Heart left ventricle (tissue), 16 donors: ENCODE measurements at regions not wholly inside any gene's neighbourhood (a gene's known extent, or its start where the extent isn't known, plus 50 kb on each side); places are given as distances from the start of the nearest gene placed in this dataset.

Source experiments
- ATAC-seq, 4 donors: fragments of 200-7000 bp; cut with Tn5 transposase; one replicate each; pipeline ENCODE4 v1.9.1; 2020 to 2022; ENCODE audit warnings: moderate library complexity in 4 of 4, mild to moderate bottlenecking in 3 of 4, moderate number of reproducible peaks in 1 of 4
- DNase-seq, 5 donors: peaks; one replicate each; pipeline ENCODE4 v3.0.0-alpha.2; 2020
- H3K27ac ChIP-seq, 12 donors: fragments of 200-600 bp; sonication (generic) in 4 of 12; one replicate each; pipeline versions ENCODE4 v1.5.0 to v1.8.0; 2016 to 2022; ENCODE audit warnings: mild to moderate bottlenecking in 2 of 12
- H3K27me3 ChIP-seq, 9 donors: fragments of 200-600 bp; sonication (generic) in 2 of 9; one replicate each; pipeline versions ENCODE4 v1.5.1 to v1.8.0; 2016 to 2022; ENCODE audit warnings: mild to moderate bottlenecking in 3 of 9
- H3K36me3 ChIP-seq, 9 donors: fragments of 200-600 bp; sonication (generic) in 2 of 9; one replicate each; pipeline versions ENCODE4 v1.5.0 to v1.8.0; 2018 to 2022; ENCODE audit warnings: mild to moderate bottlenecking in 2 of 9
- H3K4me1 ChIP-seq, 12 donors: fragments of 200-600 bp; sonication (generic) in 4 of 12; one replicate each; pipeline versions ENCODE4 v1.5.0 to v1.8.0; 2016 to 2022; ENCODE audit warnings: mild to moderate bottlenecking in 3 of 12
- H3K4me3 ChIP-seq, 12 donors: fragments of 200-600 bp; sonication (generic) in 4 of 12; one replicate each; pipeline versions ENCODE4 v1.5.0 to v1.8.0; 2017 to 2022; ENCODE audit warnings: mild to moderate bottlenecking in 9 of 12, moderate library complexity in 4 of 12
- H3K9me3 ChIP-seq, 12 donors: fragments of 200-600 bp; sonication (generic) in 4 of 12; one replicate each; pipeline versions ENCODE4 v1.5.0 to v1.8.0; 2016 to 2022; ENCODE audit warnings: mild to moderate bottlenecking in 1 of 12
- POLR2A ChIP-seq, 2 donors: fragments of 450-650 bp; IDR thresholded peaks; one replicate each; pipeline ENCODE4 v1.6.1; 2017; ENCODE audit warnings: antibody characterized with exemption in 2 of 2, mild to moderate bottlenecking in 2 of 2, moderate library complexity in 2 of 2
- WGBS, 4 donors: extraction: QIAGEN DNeasy Blood & Tissue Kit in 2 of 4; methylation state at CpG; one replicate each; pipeline versions ENCODE4 v1.1.5 to v1.1.7; 2013 to 2018; 5-methylcytosine and 5-hydroxymethylcytosine counted together
- intact Hi-C, 10 donors: fragments of 100-400 bp; cut with DNase I; formaldehyde crosslinking; loops; one replicate each; pipeline versions ENCODE4 v1.11.1 to v1.14.2; 2022
- TF ChIP-seq, protein P1 (sequence below), 12 donors: fragments of 200-600 bp; sonication (generic) in 4 of 12; IDR thresholded peaks; one replicate each; pipeline versions ENCODE4 v1.5.0 to v1.8.0; 2018 to 2022; ENCODE audit warnings: antibody characterized with exemption in 12 of 12, mild to moderate bottlenecking in 5 of 12
- donor health status: ischemic (EF 13 %, LVEDD 7.1; RV severe dilation, severe dysfunction).
- donor health status: healthy with polysubstance abuse.
- donor health status: DM: no; HTN: yes; CAD: no.
- donor health status: DM: no; HTN: no; CAD: no.
- donor health status: ischemic (EF 25% LVEDD 6.9; RV normal size, moderate dysfunction).
- donor health status: ischemic (EF 25% LVEDD 5.7; RV mildly dilated, moderate dysfunction).
- donor health status: healthy.
- donor health status: DM: yes; HTN: yes; CAD: no.
- donor health status: ischemic (EF 35%, LVEDD 5.7; RV mildly dilated, moderate dysfunction).
- donor health status: nonischemic (EF 11% LVEDD 7.7; RV severe dilation, severe dysfunction).
- donor health status: DM: yes; HTN: yes; CAD: no.
- donor health status: PGD.
- donor health status: ischemic (EF 29% LVEDD 5.4; RV normal size, mild dysfunction).
- donor health status: nonischemic (EF 23%, LVEDD 6.1; RV moderate dilation, normal function).

DNA sequence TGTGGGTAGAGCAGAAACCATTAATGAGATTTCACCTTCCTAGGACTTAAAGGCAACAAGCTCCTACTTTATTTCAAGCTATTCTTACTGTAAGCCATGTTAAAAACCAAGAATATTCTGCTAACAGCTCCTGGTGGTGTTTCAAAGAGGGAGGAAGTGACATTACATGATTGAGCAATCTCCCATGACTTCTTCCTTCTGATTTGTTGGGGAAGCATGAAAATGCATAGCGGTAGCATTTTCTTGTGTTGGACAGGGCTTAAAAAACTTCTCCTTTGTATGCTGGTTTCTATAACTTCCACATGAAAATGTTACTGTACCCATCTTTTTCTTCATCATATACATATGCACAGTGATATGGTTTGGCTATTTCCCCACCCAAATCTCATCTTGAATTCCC is 297.0 kb upstream of the SNX7 start:
- no peaks in the 10 kb centered on the region for H3K27me3 ChIP-seq
- TF ChIP-seq POLR2A (IDR thresholded peaks at IDR 0.05), result no peak
- TF ChIP-seq, protein P1, sequence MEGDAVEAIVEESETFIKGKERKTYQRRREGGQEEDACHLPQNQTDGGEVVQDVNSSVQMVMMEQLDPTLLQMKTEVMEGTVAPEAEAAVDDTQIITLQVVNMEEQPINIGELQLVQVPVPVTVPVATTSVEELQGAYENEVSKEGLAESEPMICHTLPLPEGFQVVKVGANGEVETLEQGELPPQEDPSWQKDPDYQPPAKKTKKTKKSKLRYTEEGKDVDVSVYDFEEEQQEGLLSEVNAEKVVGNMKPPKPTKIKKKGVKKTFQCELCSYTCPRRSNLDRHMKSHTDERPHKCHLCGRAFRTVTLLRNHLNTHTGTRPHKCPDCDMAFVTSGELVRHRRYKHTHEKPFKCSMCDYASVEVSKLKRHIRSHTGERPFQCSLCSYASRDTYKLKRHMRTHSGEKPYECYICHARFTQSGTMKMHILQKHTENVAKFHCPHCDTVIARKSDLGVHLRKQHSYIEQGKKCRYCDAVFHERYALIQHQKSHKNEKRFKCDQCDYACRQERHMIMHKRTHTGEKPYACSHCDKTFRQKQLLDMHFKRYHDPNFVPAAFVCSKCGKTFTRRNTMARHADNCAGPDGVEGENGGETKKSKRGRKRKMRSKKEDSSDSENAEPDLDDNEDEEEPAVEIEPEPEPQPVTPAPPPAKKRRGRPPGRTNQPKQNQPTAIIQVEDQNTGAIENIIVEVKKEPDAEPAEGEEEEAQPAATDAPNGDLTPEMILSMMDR (IDR thresholded peaks at IDR 0.05), result no peak
- no peaks in the 10 kb centered on the region for H3K36me3 ChIP-seq
- WGBS, 4 donors, result 83 to 98% (median 94%) methylated on average over 1 of the region's 1 CpG
- no peak for DNase-seq
- no peak overlapping the region for H3K4me3 ChIP-seq
- H3K4me1 ChIP-seq, result peaks cover 0 to 7% (median 0%) of the 10 kb centered on the region in 12 donors
- intact Hi-C loops, result loop anchor here in 1 of 10 donors (10.0 kb wide), 1 partner anchor 60 kb away; no protein-coding TSS in a partner anchor
- peaks cover 0 to 8% (median 0%) of the 10 kb centered on the region in 12 donors for H3K9me3 ChIP-seq
- peak overlapping the region in 1 of 12 donors; percentile 78 for H3K27ac ChIP-seq
- ATAC-seq, result no peak

DNA sequence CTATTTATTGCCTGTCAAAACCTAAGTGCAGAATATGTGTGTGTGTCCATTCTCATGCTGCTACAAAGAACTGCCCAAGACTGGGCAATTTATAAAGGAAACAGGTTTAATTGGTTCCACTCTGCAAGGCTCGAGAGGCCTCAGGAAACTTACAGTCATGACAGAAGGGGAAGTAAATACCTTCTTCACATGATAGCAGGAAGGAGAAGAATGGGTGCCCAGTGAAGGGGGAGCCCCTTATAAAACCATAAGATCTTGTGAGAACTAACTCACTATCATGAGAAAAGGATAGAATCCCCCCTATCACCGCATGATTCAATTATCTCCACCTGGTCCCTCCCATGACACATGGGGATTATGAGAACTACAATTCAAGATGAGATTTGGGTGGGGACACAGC is 300.7 kb upstream of the SNX7 start:
- H3K4me3 ChIP-seq, result no peak overlapping the region
- H3K27me3 ChIP-seq, result no peaks in the 10 kb centered on the region
- no peak for ATAC-seq
- peaks cover 0 to 8% (median 0%) of the 10 kb centered on the region in 12 donors for H3K9me3 ChIP-seq
- WGBS, 4 donors, result 71 to 82% (median 81%) methylated on average over 2 of the region's 2 CpGs
- no peak for TF ChIP-seq POLR2A (IDR thresholded peaks at IDR 0.05)
- TF ChIP-seq, protein P1 (IDR thresholded peaks at IDR 0.05), result no peak
- H3K4me1 ChIP-seq, result peaks cover 0 to 7% (median 0%) of the 10 kb centered on the region in 12 donors
- DNase-seq, result no peak
- H3K36me3 ChIP-seq, result no peaks in the 10 kb centered on the region
- H3K27ac ChIP-seq, result no peak overlapping the region
- intact Hi-C loops, result loop anchor here in 1 of 10 donors (10.0 kb wide), 1 partner anchor 64 kb away; no protein-coding TSS in a partner anchor

DNA sequence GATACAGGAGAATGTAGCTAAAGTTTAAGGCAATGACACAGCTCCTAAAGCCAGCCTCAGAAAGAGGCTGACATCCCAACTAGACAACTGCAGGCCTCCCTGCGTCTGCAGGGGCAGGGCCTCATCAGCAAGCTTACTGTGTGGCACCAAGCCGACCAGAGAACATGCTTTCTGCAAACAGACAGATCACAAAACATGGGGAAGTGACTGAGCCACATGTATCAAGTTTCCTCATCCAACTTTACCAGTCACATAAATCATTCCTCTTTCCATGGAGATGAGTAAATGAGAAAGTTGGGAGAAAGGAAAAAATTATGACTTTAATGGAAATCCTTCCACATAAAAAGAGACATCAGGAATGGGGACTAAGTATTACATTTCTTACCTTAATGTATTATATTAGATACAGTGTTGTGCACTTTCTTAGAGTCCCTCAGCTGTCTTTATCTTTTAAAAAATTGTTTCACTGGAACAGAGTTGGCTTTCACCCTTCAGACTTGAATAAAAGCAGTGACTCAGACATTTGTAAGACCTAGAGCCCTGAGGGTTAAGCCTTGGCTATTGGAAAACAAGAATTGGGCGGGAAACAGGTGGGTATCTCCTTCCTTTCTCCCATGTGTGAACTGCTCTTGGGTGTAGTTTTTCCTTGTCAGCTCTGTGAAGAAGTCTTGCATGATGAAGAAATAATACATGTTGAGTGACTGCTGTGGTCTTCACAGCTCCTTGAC is 305.7 kb upstream of the SNX7 start:
- H3K36me3 ChIP-seq, result no peaks in the 10 kb centered on the region
- TF ChIP-seq POLR2A (IDR thresholded peaks at IDR 0.05), result no peak
- TF ChIP-seq, protein P1 (IDR thresholded peaks at IDR 0.05), result no peak
- no peaks in the 10 kb centered on the region for H3K9me3 ChIP-seq
- DNase-seq, result no peak
- H3K27me3 ChIP-seq, result no peaks in the 10 kb centered on the region
- H3K27ac ChIP-seq, result no peak overlapping the region
- peaks cover 0 to 4% (median 0%) of the 10 kb centered on the region in 12 donors for H3K4me1 ChIP-seq
- intact Hi-C loops, result no loop called here
- H3K4me3 ChIP-seq, result no peak overlapping the region
- 72 to 80% (median 77%) methylated on average over 3 of the region's 3 CpGs for WGBS, 4 donors
- ATAC-seq, result no peak

DNA sequence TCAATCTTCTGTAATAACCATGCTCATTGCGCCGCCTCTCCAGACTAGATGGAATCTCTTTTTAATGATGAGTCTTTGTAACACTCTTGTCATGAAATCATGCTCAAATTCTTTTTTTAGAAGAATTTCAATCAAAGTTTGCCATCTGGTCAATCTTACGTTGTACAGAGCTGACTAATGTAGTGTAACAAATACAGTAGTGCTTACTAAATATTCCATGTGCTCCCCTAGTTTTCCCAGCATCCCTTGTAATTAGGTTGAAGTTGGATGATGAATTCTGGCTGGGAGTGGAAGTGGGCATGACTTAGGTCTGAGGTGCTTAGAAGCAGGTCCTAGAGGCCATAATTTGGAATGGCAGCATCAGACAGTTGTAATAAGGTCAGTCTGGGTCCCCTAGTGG is 309.1 kb upstream of the SNX7 start:
- intact Hi-C loops, result no loop called here
- TF ChIP-seq POLR2A (IDR thresholded peaks at IDR 0.05), result no peak
- TF ChIP-seq, protein P1 (IDR thresholded peaks at IDR 0.05), result no peak
- ATAC-seq (no peak), DNase-seq (no peak)
- Histone ChIP-seq H3K4me1 (no peaks in the 10 kb centered on the region), H3K27me3 (no peaks in the 10 kb centered on the region), H3K27ac (no peak overlapping the region), H3K36me3 (no peaks in the 10 kb centered on the region), H3K9me3 (no peaks in the 10 kb centered on the region), H3K4me3 (no peak overlapping the region)
- 89 to 93% (median 91%) methylated on average over 3 of the region's 3 CpGs for WGBS, 4 donors
